ENCODE measurements at regions not wholly inside any gene's neighbourhood (a gene's known extent, or its start where the extent isn't known, plus 50 kb on each side); places are given as distances from the start of the nearest gene placed in this dataset.

DNA sequence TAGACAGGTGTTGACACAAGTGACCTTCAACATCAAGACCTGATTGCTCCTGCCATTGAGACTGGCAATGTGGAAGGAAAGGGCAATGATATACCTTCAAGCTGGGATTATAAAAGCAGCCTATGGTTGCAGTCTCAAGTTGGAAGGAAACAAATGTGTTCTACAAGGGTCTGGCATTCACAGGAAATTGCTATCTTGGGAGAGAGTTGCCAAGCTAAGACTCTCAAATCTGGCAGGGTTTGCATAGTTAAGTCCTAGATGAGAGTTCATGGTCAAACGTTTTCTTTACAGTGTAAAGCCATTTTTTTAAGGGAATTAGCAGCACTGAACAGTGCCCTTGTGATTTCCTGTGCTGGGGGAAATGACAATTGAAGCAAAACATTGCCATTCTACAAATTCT is 546.9 kb upstream of the CFAP20DC start:
- TF ChIP-seq, protein P1, sequence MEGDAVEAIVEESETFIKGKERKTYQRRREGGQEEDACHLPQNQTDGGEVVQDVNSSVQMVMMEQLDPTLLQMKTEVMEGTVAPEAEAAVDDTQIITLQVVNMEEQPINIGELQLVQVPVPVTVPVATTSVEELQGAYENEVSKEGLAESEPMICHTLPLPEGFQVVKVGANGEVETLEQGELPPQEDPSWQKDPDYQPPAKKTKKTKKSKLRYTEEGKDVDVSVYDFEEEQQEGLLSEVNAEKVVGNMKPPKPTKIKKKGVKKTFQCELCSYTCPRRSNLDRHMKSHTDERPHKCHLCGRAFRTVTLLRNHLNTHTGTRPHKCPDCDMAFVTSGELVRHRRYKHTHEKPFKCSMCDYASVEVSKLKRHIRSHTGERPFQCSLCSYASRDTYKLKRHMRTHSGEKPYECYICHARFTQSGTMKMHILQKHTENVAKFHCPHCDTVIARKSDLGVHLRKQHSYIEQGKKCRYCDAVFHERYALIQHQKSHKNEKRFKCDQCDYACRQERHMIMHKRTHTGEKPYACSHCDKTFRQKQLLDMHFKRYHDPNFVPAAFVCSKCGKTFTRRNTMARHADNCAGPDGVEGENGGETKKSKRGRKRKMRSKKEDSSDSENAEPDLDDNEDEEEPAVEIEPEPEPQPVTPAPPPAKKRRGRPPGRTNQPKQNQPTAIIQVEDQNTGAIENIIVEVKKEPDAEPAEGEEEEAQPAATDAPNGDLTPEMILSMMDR (IDR thresholded peaks at IDR 0.05; ENCODE audit: poor library complexity, severe bottlenecking): no peak
- TF ChIP-seq EZH2 (IDR thresholded peaks at IDR 0.05; ENCODE audit: borderline replicate concordance, insufficient read depth, low read length, poor library complexity, severe bottlenecking) (no peak), REST (IDR thresholded peaks at IDR 0.05; ENCODE audit: borderline replicate concordance) (no peak), POLR2AphosphoS5 (IDR thresholded peaks at IDR 0.05) (no peak), EP300 (conservative IDR thresholded peaks at IDR 0.05; ENCODE audit: poor library complexity, severe bottlenecking) (no peak), TAF1 (IDR thresholded peaks at IDR 0.05; ENCODE audit: low read depth) (no peak), RAD21 (conservative IDR thresholded peaks at IDR 0.05) (no peak), SMC3 (conservative IDR thresholded peaks at IDR 0.05; ENCODE audit: poor library complexity) (no peak), MXI1 (conservative IDR thresholded peaks at IDR 0.05; ENCODE audit: poor library complexity, severe bottlenecking) (no peak)

Data from neural cell (in vitro differentiated cells).